ENCODE measurements at regions not wholly inside any gene's neighbourhood (a gene's known extent, or its start where the extent isn't known, plus 50 kb on each side); places are given as distances from the start of the nearest gene placed in this dataset.
A peak's percentile ranks its signal among the peaks of the same experiment; 100 is the strongest.

DNA sequence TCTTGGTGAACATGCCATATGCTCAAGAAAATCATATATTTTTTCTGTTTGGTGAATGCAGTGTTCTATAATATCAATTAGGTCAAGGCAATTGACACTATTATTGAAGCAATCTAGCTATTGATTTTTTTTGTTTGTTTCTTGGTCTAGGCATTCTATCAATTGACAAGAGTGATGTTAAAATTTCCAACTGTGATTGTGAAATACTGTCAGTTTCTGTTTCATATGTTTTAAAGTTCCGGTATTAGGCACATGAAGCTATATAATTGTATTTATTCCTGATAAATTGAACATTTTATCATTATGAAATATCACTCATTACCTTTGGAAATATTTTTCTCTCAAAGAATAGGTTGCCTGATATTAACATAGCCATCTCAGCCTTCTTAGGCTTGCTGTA is 653.4 kb downstream of the HDGFL1 start:
- no peak overlapping the region for H3K14ac ChIP-seq (replicated peaks; ENCODE audit: low read depth, low read length)
- H2BK15ac ChIP-seq (ENCODE audit: low read depth, low read length), result no peak overlapping the region
- H2BK20ac ChIP-seq (ENCODE audit: low read depth, low read length), result no peak overlapping the region
- no peak overlapping the region for H4K91ac ChIP-seq (ENCODE audit: insufficient read depth, low read depth, low read length)
- no peak overlapping the region for H3K18ac ChIP-seq (ENCODE audit: low read depth, low read length)
- H3K4me3 ChIP-seq (ENCODE audit: insufficient read depth, low read depth, low read length), result no peak overlapping the region
- dilution Hi-C loops (cut with HindIII; ENCODE audit: low sequenced_read_pairs, unreplicated experiment), result no loop called here
- ChIA-PET POLR2A (ENCODE audit: unreplicated experiment) (no interaction called here), CTCF (no interaction called here)
- no peak overlapping the region for H4K8ac ChIP-seq (ENCODE audit: low read depth in 2 of 2, low read length in 2 of 2)
- H3K4me1 ChIP-seq (ENCODE audit: control insufficient read depth, insufficient read depth, low read length), result no peaks in the 10 kb centered on the region
- no peak overlapping the region for H3K23ac ChIP-seq (ENCODE audit: low read depth, low read length)
- no TSS peak for BruUV-seq (replicated peaks)
- H3K9me1 ChIP-seq (ENCODE audit: insufficient read depth, low read length), result no peaks in the 10 kb centered on the region
- no peaks in the 10 kb centered on the region for H3K79me1 ChIP-seq (ENCODE audit: low read depth in 1 of 2, low read length in 2 of 2)
- H2AK9ac ChIP-seq (replicated peaks; ENCODE audit: low read depth, low read length, poor library complexity), result no peak overlapping the region
- no peak for DNase-seq
- H2BK5ac ChIP-seq (ENCODE audit: low read depth, low read length, poor library complexity, severe bottlenecking), result no peak overlapping the region
- no peak overlapping the region for H2BK120ac ChIP-seq (ENCODE audit: low read depth, low read length)
- H2AFZ ChIP-seq (replicated peaks; ENCODE audit: low read length, poor library complexity), result no peak overlapping the region
- H3K56ac ChIP-seq (ENCODE audit: extremely low read depth, insufficient read depth, low read length), result no peak overlapping the region
- no peak for ATAC-seq (ENCODE audit: low read depth)
- intact Hi-C loops (cut with micrococcal nuclease), result no loop called here
- H2AK5ac ChIP-seq (ENCODE audit: low read depth, low read length), result no peak overlapping the region
- in situ Hi-C loops (cut with MboI; ENCODE audit: low sequenced_read_pairs), result no loop called here
- H3K4ac ChIP-seq (ENCODE audit: low read depth, low read length), result no peak overlapping the region
- no peaks in the 10 kb centered on the region for H3K9me3 ChIP-seq (ENCODE audit: control insufficient read depth, insufficient read depth, low read length)
- no peaks in the 10 kb centered on the region for H3K36me3 ChIP-seq (ENCODE audit: control insufficient read depth, insufficient read depth, low read length)
- H3K4me2 ChIP-seq (ENCODE audit: low read depth, low read length), result no peak overlapping the region
- H3K9ac ChIP-seq (ENCODE audit: low read depth, low read length), result no peak overlapping the region
- H3K27me3 ChIP-seq (ENCODE audit: control insufficient read depth, insufficient read depth, low read length), result no peaks in the 10 kb centered on the region
- no peak overlapping the region for H3K27ac ChIP-seq (ENCODE audit: insufficient read depth, low read length)
- no CpG with 5 or more reads among the region's 1 CpG for WGBS, 2 experiments (ENCODE audit: extremely low coverage in 2 of 2, insufficient read length in 1 of 2)
- TF ChIP-seq CEBPB (IDR thresholded peaks at IDR 0.05; ENCODE audit: low read depth, low read length), result peak; percentile 59
- TF ChIP-seq MXI1 (IDR thresholded peaks at IDR 0.05; ENCODE audit: borderline replicate concordance, low read depth, low read length), result no peak
- no peak overlapping the region for H4K5ac ChIP-seq (ENCODE audit: low read depth, low read length)
- H4K20me1 ChIP-seq (ENCODE audit: insufficient read depth, low read length), result no peaks in the 10 kb centered on the region
